Neural cell (in vitro differentiated cells): ENCODE measurements at regions not wholly inside any gene's neighbourhood (a gene's known extent, or its start where the extent isn't known, plus 50 kb on each side); places are given as distances from the start of the nearest gene placed in this dataset.

Experiments used
- EZH2 ChIP-seq: fragments of 200-600, 300-800 bp; shearing (Covaris generic), sonication (generic); IDR thresholded peaks from 2 replicates; pipeline ENCODE4 v1.6.1; 2014; ENCODE audit warnings: antibody characterized with exemption, low read length, borderline replicate concordance, mild to moderate bottlenecking; ENCODE audit not compliant: insufficient read depth, poor library complexity, severe bottlenecking
- POLR2AphosphoS5 ChIP-seq: IDR thresholded peaks from 2 replicates; pipeline ENCODE4 v1.6.1; 2012
- TF ChIP-seq, protein P1 (sequence below): fragments of 450-650 bp; IDR thresholded peaks from 2 replicates; pipeline ENCODE4 v1.5.1; 2014; ENCODE audit warnings: antibody characterized with exemption, mild to moderate bottlenecking, moderate library complexity; ENCODE audit not compliant: poor library complexity, severe bottlenecking

DNA sequence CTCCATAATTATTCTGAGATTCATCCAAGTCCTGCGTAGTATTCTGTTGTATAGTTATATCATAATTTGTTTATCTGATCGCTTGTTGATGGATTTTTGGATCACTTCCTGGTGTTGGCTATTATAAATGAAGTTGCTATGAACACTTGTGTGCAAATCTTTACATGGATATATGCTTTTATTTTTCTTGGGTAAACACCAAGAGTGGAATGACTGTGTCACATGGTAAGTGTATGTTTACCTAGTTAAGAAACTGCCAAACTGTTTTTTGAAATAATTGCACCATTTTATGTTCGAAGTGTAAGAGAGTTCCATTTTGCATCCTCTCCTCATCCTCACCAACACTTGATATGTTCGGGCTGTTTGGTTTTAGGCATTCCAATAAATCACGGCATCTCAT, 360.4 kb upstream of the FRG2C start:
- TF ChIP-seq EZH2: no peak
- TF ChIP-seq, protein P1, sequence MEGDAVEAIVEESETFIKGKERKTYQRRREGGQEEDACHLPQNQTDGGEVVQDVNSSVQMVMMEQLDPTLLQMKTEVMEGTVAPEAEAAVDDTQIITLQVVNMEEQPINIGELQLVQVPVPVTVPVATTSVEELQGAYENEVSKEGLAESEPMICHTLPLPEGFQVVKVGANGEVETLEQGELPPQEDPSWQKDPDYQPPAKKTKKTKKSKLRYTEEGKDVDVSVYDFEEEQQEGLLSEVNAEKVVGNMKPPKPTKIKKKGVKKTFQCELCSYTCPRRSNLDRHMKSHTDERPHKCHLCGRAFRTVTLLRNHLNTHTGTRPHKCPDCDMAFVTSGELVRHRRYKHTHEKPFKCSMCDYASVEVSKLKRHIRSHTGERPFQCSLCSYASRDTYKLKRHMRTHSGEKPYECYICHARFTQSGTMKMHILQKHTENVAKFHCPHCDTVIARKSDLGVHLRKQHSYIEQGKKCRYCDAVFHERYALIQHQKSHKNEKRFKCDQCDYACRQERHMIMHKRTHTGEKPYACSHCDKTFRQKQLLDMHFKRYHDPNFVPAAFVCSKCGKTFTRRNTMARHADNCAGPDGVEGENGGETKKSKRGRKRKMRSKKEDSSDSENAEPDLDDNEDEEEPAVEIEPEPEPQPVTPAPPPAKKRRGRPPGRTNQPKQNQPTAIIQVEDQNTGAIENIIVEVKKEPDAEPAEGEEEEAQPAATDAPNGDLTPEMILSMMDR: no peak
- TF ChIP-seq POLR2AphosphoS5: no peak
